Neural cell (in vitro differentiated cells): ENCODE measurements at regions not wholly inside any gene's neighbourhood (a gene's known extent, or its start where the extent isn't known, plus 50 kb on each side); places are given as distances from the start of the nearest gene placed in this dataset.

Source experiments
- H2AFZ ChIP-seq: fragments of 200-600, 300-800 bp; sonication (generic), shearing (Covaris generic); 2 replicates; pipeline ENCODE4 v1.6.0; 2014; ENCODE audit warnings: low read depth, mild to moderate bottlenecking, antibody characterized with exemption, low read length, moderate library complexity
- H3F3A ChIP-seq: fragments of 200-600 bp; shearing (Covaris generic); 2 replicates; pipeline ENCODE4 v1.6.1; 2016; ENCODE audit warnings: mild to moderate bottlenecking, moderate library complexity, mixed read lengths, antibody characterized with exemption, low read length; ENCODE audit not compliant: insufficient read depth, poor library complexity, severe bottlenecking
- H3K27ac ChIP-seq: fragments of 200-600, 300-800 bp; sonication (generic), shearing (Covaris generic); 2 replicates; pipeline ENCODE4 v1.5.1; 2014; ENCODE audit warnings: mild to moderate bottlenecking, low read length, moderate library complexity
- H3K27me3 ChIP-seq: fragments of 300-800, 200-600 bp; sonication (generic), shearing (Covaris generic); 2 replicates; pipeline ENCODE4 v1.6.0; 2014; ENCODE audit warnings: mild to moderate bottlenecking, low read depth, low read length, moderate library complexity; ENCODE audit not compliant: insufficient read depth
- H3K36me3 ChIP-seq: fragments of 300-800, 200-600 bp; sonication (generic), shearing (Covaris generic); 2 replicates; pipeline ENCODE4 v1.5.1; 2014; ENCODE audit warnings: mild to moderate bottlenecking, antibody characterized with exemption, low read length, moderate library complexity; ENCODE audit not compliant: insufficient read depth
- H3K4me2 ChIP-seq: fragments of 300-800, 200-600 bp; sonication (generic), shearing (Covaris generic); 2 replicates; pipeline ENCODE4 v1.6.0; 2014; ENCODE audit warnings: mild to moderate bottlenecking, low read length
- H3K4me3 ChIP-seq: fragments of 300-800, 200-600 bp; sonication (generic), shearing (Covaris generic); 2 replicates; pipeline ENCODE4 v1.5.1; 2014; ENCODE audit warnings: mild to moderate bottlenecking, low read length, moderate library complexity
- H3K79me2 ChIP-seq: fragments of 200-600 bp; shearing (Covaris generic); replicated peaks from 2 replicates; pipeline ENCODE4 v1.6.0; 2014; ENCODE audit warnings: mild to moderate bottlenecking, low read length, moderate library complexity; ENCODE audit not compliant: insufficient read depth
- H3K9ac ChIP-seq: fragments of 300-800, 200-600 bp; sonication (generic), shearing (Covaris generic); 2 replicates; pipeline ENCODE4 v1.6.1; 2016; ENCODE audit warnings: mild to moderate bottlenecking, low read length, mixed read lengths
- H3K9me2 ChIP-seq: fragments of 200-600 bp; shearing (Covaris generic); 2 replicates; pipeline ENCODE4 v1.6.1; 2016; ENCODE audit warnings: mild to moderate bottlenecking, low read length, mixed read lengths; ENCODE audit not compliant: insufficient read depth
- H3K9me3 ChIP-seq: fragments of 200-600, 300-800 bp; sonication (generic), shearing (Covaris generic); 2 replicates; pipeline ENCODE4 v1.6.1; 2016; ENCODE audit warnings: mild to moderate bottlenecking, mixed run types, low read length, moderate library complexity, mixed read lengths
- H4K20me1 ChIP-seq: fragments of 200-600 bp; shearing (Covaris generic); 2 replicates; pipeline ENCODE4 v1.6.1; 2016; ENCODE audit warnings: mild to moderate bottlenecking, mixed run types; ENCODE audit not compliant: insufficient read depth
- EP300 ChIP-seq: fragments of 450-650 bp; conservative IDR thresholded peaks from 2 replicates; pipeline ENCODE4 v1.6.1; 2014; ENCODE audit warnings: antibody characterized with exemption, mild to moderate bottlenecking, moderate library complexity; ENCODE audit not compliant: poor library complexity, severe bottlenecking
- EZH2 ChIP-seq: fragments of 200-600, 300-800 bp; shearing (Covaris generic), sonication (generic); IDR thresholded peaks from 2 replicates; pipeline ENCODE4 v1.6.1; 2014; ENCODE audit warnings: antibody characterized with exemption, low read length, borderline replicate concordance, mild to moderate bottlenecking; ENCODE audit not compliant: insufficient read depth, poor library complexity, severe bottlenecking
- MXI1 ChIP-seq: fragments of 450-650 bp; conservative IDR thresholded peaks from 2 replicates; pipeline ENCODE4 v1.6.1; 2014; ENCODE audit warnings: antibody characterized with exemption, mild to moderate bottlenecking; ENCODE audit not compliant: poor library complexity, severe bottlenecking
- POLR2AphosphoS5 ChIP-seq: IDR thresholded peaks from 2 replicates; pipeline ENCODE4 v1.6.1; 2012
- RAD21 ChIP-seq: fragments of 450-650 bp; conservative IDR thresholded peaks from 2 replicates; pipeline ENCODE4 v1.6.1; 2014; ENCODE audit warnings: antibody characterized with exemption, mild to moderate bottlenecking, moderate library complexity
- SMC3 ChIP-seq: fragments of 450-650 bp; conservative IDR thresholded peaks from 2 replicates; pipeline ENCODE4 v1.6.1; 2014; ENCODE audit warnings: antibody characterized with exemption, mild to moderate bottlenecking, moderate library complexity; ENCODE audit not compliant: poor library complexity
- TAF1 ChIP-seq: IDR thresholded peaks from 2 replicates; pipeline ENCODE4 v1.6.1; 2012; ENCODE audit warnings: low read depth
- TF ChIP-seq, protein P1 (sequence below): fragments of 450-650 bp; IDR thresholded peaks from 2 replicates; pipeline ENCODE4 v1.5.1; 2014; ENCODE audit warnings: antibody characterized with exemption, mild to moderate bottlenecking, moderate library complexity; ENCODE audit not compliant: poor library complexity, severe bottlenecking
- TF ChIP-seq, protein P2 (sequence below): IDR thresholded peaks from 2 replicates; pipeline ENCODE4 v1.6.1; 2012; ENCODE audit warnings: borderline replicate concordance

GRCh38 chr14:24726480-24726879 lies 92.5 kb upstream of the GZMB start:
- no peak overlapping the region for H3K9ac ChIP-seq
- H3K36me3 ChIP-seq = no peaks in the 10 kb centered on the region
- no peaks in the 10 kb centered on the region for H3K79me2 ChIP-seq
- no peaks in the 10 kb centered on the region for H3K27me3 ChIP-seq
- H3K4me2 ChIP-seq = no peak overlapping the region
- TF ChIP-seq EP300 (no peak), MXI1 (no peak), SMC3 (no peak), TAF1 (no peak), RAD21 (no peak), POLR2AphosphoS5 (no peak), EZH2 (no peak)
- TF ChIP-seq, protein P1, sequence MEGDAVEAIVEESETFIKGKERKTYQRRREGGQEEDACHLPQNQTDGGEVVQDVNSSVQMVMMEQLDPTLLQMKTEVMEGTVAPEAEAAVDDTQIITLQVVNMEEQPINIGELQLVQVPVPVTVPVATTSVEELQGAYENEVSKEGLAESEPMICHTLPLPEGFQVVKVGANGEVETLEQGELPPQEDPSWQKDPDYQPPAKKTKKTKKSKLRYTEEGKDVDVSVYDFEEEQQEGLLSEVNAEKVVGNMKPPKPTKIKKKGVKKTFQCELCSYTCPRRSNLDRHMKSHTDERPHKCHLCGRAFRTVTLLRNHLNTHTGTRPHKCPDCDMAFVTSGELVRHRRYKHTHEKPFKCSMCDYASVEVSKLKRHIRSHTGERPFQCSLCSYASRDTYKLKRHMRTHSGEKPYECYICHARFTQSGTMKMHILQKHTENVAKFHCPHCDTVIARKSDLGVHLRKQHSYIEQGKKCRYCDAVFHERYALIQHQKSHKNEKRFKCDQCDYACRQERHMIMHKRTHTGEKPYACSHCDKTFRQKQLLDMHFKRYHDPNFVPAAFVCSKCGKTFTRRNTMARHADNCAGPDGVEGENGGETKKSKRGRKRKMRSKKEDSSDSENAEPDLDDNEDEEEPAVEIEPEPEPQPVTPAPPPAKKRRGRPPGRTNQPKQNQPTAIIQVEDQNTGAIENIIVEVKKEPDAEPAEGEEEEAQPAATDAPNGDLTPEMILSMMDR = no peak
- TF ChIP-seq, protein P2, sequence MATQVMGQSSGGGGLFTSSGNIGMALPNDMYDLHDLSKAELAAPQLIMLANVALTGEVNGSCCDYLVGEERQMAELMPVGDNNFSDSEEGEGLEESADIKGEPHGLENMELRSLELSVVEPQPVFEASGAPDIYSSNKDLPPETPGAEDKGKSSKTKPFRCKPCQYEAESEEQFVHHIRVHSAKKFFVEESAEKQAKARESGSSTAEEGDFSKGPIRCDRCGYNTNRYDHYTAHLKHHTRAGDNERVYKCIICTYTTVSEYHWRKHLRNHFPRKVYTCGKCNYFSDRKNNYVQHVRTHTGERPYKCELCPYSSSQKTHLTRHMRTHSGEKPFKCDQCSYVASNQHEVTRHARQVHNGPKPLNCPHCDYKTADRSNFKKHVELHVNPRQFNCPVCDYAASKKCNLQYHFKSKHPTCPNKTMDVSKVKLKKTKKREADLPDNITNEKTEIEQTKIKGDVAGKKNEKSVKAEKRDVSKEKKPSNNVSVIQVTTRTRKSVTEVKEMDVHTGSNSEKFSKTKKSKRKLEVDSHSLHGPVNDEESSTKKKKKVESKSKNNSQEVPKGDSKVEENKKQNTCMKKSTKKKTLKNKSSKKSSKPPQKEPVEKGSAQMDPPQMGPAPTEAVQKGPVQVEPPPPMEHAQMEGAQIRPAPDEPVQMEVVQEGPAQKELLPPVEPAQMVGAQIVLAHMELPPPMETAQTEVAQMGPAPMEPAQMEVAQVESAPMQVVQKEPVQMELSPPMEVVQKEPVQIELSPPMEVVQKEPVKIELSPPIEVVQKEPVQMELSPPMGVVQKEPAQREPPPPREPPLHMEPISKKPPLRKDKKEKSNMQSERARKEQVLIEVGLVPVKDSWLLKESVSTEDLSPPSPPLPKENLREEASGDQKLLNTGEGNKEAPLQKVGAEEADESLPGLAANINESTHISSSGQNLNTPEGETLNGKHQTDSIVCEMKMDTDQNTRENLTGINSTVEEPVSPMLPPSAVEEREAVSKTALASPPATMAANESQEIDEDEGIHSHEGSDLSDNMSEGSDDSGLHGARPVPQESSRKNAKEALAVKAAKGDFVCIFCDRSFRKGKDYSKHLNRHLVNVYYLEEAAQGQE = no peak
- H3K27ac ChIP-seq = no peak overlapping the region
- H2AFZ ChIP-seq = no peak overlapping the region
- no peaks in the 10 kb centered on the region for H3K9me3 ChIP-seq
- peaks cover 3% of the 10 kb centered on the region for H3F3A ChIP-seq
- H3K4me3 ChIP-seq = no peak overlapping the region
- no peaks in the 10 kb centered on the region for H3K9me2 ChIP-seq
- no peaks in the 10 kb centered on the region for H4K20me1 ChIP-seq

- H4K20me1 ChIP-seq = no peaks in the 10 kb centered on the region
- H3K27me3 ChIP-seq = no peaks in the 10 kb centered on the region
- TF ChIP-seq TAF1 (no peak), POLR2AphosphoS5 (peak; percentile 62)
- H3K9me3 ChIP-seq = no peaks in the 10 kb centered on the region
- no peaks in the 10 kb centered on the region for H3K9me2 ChIP-seq
- no peak overlapping the region for H2AFZ ChIP-seq
- H3F3A ChIP-seq = peaks cover 3% of the 10 kb centered on the region
- no peak overlapping the region for H3K4me3 ChIP-seq
- no peak overlapping the region for H3K4me2 ChIP-seq
- H3K36me3 ChIP-seq = no peaks in the 10 kb centered on the region
- H3K79me2 ChIP-seq = no peaks in the 10 kb centered on the region
- H3K27ac ChIP-seq = no peak overlapping the region
- no peak overlapping the region for H3K9ac ChIP-seq
These were observed 91.3 kb upstream of the GZMB start for GRCh38 chr14:24725311-24725710.

DNA sequence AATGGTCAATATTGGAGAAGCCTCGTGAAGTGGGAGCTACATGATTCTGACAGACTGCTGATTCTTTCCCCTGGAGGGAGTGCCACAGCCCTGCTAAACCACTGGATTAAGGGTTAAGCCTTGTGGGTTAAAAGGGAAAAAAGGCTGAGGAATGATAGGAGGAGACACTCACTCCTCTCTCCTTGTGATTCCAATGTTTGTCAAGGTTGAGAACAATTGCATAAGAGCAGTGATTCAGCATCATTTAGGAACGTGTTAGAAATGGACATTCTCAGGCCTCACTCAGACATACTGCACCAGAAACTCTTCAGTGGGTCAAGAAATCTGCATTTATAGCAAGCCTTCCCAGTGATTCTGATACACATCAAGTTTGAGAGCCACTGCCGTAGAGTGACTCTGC lies 87.8 kb upstream of the GZMB start:
- Histone ChIP-seq H3K36me3 (no peaks in the 10 kb centered on the region), H3K4me3 (no peak overlapping the region), H3K27me3 (no peaks in the 10 kb centered on the region), H4K20me1 (no peaks in the 10 kb centered on the region), H3K9me3 (no peaks in the 10 kb centered on the region), H3K4me2 (no peak overlapping the region), H3K9me2 (no peaks in the 10 kb centered on the region), H3K9ac (no peak overlapping the region), H3F3A (peaks cover 3% of the 10 kb centered on the region), H3K27ac (no peak overlapping the region), H2AFZ (no peak overlapping the region), H3K79me2 (no peaks in the 10 kb centered on the region)
- TF ChIP-seq POLR2AphosphoS5 (no peak), SMC3 (no peak), RAD21 (no peak), EZH2 (no peak), MXI1 (no peak), EP300 (no peak), TAF1 (no peak)
- TF ChIP-seq, protein P1 = no peak
- TF ChIP-seq, protein P2 = no peak
